ENCODE measurements at regions not wholly inside any gene's neighbourhood (a gene's known extent, or its start where the extent isn't known, plus 50 kb on each side); places are given as distances from the start of the nearest gene placed in this dataset.

GRCh38 chr21:37967036-37967435, 50.8 kb upstream of the KCNJ6 start:
- TF ChIP-seq EZH2 (optimal IDR thresholded peaks at IDR 0.05; ENCODE audit: low read depth, low read length) = no peak
- TF ChIP-seq CTCF (IDR thresholded peaks at IDR 0.05; ENCODE audit: low read length) = no peak
- TF ChIP-seq EZH2phosphoT487 (IDR thresholded peaks at IDR 0.05; ENCODE audit: low read length) = no peak

GRCh38 chr21:37968744-37969143, 52.5 kb upstream of the KCNJ6 start:
- no peak overlapping the region for H3K4me2 ChIP-seq (ENCODE audit: low read depth, low read length)
- no peaks in the 10 kb centered on the region for H3K4me1 ChIP-seq (ENCODE audit: low read length)
- H3K36me3 ChIP-seq (replicated peaks; ENCODE audit: insufficient read depth, low read length) = no peaks in the 10 kb centered on the region
- no peak overlapping the region for H2AFZ ChIP-seq (ENCODE audit: low read length)
- H3K9ac ChIP-seq (ENCODE audit: low read length) = no peak overlapping the region
- no peaks in the 10 kb centered on the region for H3K9me2 ChIP-seq (replicated peaks; ENCODE audit: insufficient read depth, low read length)
- H4K20me1 ChIP-seq (ENCODE audit: insufficient read depth, low read length) = no peaks in the 10 kb centered on the region
- no peak overlapping the region for H3K27ac ChIP-seq (ENCODE audit: low read length)
- H3F3A ChIP-seq (ENCODE audit: insufficient read depth, low read length) = no peaks in the 10 kb centered on the region
- no peak overlapping the region for H3K4me3 ChIP-seq (ENCODE audit: low read length)
- TF ChIP-seq EZH2phosphoT487 (IDR thresholded peaks at IDR 0.05; ENCODE audit: low read length) (no peak), CTCF (IDR thresholded peaks at IDR 0.05; ENCODE audit: low read length) (no peak), EZH2 (optimal IDR thresholded peaks at IDR 0.05; ENCODE audit: low read depth, low read length) (no peak)
- no peaks in the 10 kb centered on the region for H3K9me3 ChIP-seq (replicated peaks; ENCODE audit: insufficient read depth, low read length)
- DNase-seq = no peak
- no peaks in the 10 kb centered on the region for H3K27me3 ChIP-seq (replicated peaks; ENCODE audit: insufficient read depth, low read length)
- H3K79me2 ChIP-seq (ENCODE audit: low read length) = no peaks in the 10 kb centered on the region

More at GRCh38 chr21:37967036-37967435, 50.8 kb upstream of the KCNJ6 start:
- Histone ChIP-seq H3K9me2 (replicated peaks; ENCODE audit: insufficient read depth, low read length) (no peaks in the 10 kb centered on the region), H3F3A (ENCODE audit: insufficient read depth, low read length) (no peaks in the 10 kb centered on the region), H3K4me3 (ENCODE audit: low read length) (no peak overlapping the region), H3K27ac (ENCODE audit: low read length) (no peak overlapping the region), H4K20me1 (ENCODE audit: insufficient read depth, low read length) (no peaks in the 10 kb centered on the region), H3K9me3 (replicated peaks; ENCODE audit: insufficient read depth, low read length) (no peaks in the 10 kb centered on the region), H3K9ac (ENCODE audit: low read length) (no peak overlapping the region), H3K27me3 (replicated peaks; ENCODE audit: insufficient read depth, low read length) (no peaks in the 10 kb centered on the region), H3K36me3 (replicated peaks; ENCODE audit: insufficient read depth, low read length) (no peaks in the 10 kb centered on the region), H3K79me2 (ENCODE audit: low read length) (no peaks in the 10 kb centered on the region), H3K4me1 (ENCODE audit: low read length) (no peaks in the 10 kb centered on the region), H2AFZ (ENCODE audit: low read length) (no peak overlapping the region), H3K4me2 (ENCODE audit: low read depth, low read length) (no peak overlapping the region)
- no peak for DNase-seq

DNA sequence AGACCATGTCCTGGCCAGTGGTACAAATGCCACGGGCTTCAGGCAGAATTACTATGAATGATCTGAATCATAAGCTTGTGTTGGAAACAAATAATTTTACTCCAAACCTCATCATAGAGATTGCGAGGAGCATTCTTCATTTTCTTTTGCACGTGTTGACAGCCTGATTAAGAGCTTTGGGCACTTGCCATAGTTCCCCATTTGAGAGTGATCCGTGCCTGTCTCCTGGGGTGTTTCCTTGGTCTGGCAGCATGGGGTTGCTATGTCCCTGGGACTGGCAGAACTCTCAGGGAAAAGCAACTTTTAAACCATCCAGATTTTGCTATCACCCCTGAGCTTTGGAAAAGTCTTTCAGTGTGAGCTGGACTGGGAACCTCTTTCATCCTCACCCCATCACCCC, 54.3 kb upstream of the KCNJ6 start:
- Histone ChIP-seq H3K4me3 (ENCODE audit: low read length) (no peak overlapping the region), H3K79me2 (ENCODE audit: low read length) (no peaks in the 10 kb centered on the region), H3K4me2 (ENCODE audit: low read depth, low read length) (no peak overlapping the region), H3K9me2 (replicated peaks; ENCODE audit: insufficient read depth, low read length) (no peaks in the 10 kb centered on the region), H2AFZ (ENCODE audit: low read length) (no peak overlapping the region), H3K9ac (ENCODE audit: low read length) (no peak overlapping the region), H3F3A (ENCODE audit: insufficient read depth, low read length) (no peaks in the 10 kb centered on the region), H3K27me3 (replicated peaks; ENCODE audit: insufficient read depth, low read length) (no peaks in the 10 kb centered on the region), H3K4me1 (ENCODE audit: low read length) (no peaks in the 10 kb centered on the region), H3K36me3 (replicated peaks; ENCODE audit: insufficient read depth, low read length) (no peaks in the 10 kb centered on the region), H4K20me1 (ENCODE audit: insufficient read depth, low read length) (no peaks in the 10 kb centered on the region), H3K9me3 (replicated peaks; ENCODE audit: insufficient read depth, low read length) (no peaks in the 10 kb centered on the region), H3K27ac (ENCODE audit: low read length) (no peak overlapping the region)
- TF ChIP-seq EZH2phosphoT487 (IDR thresholded peaks at IDR 0.05; ENCODE audit: low read length) = no peak
- TF ChIP-seq CTCF (IDR thresholded peaks at IDR 0.05; ENCODE audit: low read length) = no peak
- no peak for TF ChIP-seq EZH2 (optimal IDR thresholded peaks at IDR 0.05; ENCODE audit: low read depth, low read length)
- no peak for DNase-seq
